GM18517 (cell line): ENCODE measurements at regions not wholly inside any gene's neighbourhood (a gene's known extent, or its start where the extent isn't known, plus 50 kb on each side); places are given as distances from the start of the nearest gene placed in this dataset.

ENCODE experiments used
- ATAC-seq: cut with Tn5 transposase; IDR thresholded peaks from one replicate; pipeline ENCODE4 v1.9.1; 2021; ENCODE audit warnings: mild to moderate bottlenecking, moderate library complexity; ENCODE audit not compliant: unreplicated experiment

DNA sequence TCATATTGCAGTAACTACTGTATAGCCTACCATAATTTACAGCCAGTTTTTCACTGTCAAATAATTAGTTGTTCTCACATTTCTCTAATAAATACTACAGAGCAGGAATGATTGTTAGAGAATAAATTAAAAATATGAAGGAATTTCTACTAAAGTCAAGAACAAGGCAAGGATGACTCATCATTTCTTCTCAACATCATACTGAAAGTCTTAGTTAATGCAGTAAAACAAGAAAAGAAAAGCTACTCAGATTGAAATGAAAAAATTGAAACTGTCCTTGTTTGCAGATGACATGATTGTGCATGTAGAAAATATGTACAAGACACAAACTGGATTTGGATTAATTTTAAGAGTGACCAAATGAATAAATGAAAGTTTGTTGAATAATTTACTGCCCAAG is 608.2 kb downstream of the NSUN3 start:
- ATAC-seq = no peak

DNA sequence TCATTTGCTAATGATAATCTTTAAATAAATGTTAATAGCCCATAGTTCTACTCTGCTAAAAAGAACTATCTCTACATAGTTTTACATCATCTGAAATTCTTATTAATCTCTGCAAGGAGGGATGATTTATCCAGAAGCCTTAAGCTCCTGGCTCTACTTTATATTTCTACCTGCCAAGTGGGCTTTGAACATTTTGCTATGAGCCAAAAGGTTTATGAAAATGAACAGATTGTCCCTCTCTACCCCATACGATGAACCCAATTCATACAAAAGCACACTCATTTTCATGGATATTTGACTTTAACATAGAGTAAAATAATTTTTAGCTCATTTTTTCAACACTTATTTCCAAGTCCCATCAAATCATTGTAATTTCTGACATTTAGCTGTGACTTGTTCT is 611.0 kb downstream of the NSUN3 start:
- ATAC-seq = no peak

DNA sequence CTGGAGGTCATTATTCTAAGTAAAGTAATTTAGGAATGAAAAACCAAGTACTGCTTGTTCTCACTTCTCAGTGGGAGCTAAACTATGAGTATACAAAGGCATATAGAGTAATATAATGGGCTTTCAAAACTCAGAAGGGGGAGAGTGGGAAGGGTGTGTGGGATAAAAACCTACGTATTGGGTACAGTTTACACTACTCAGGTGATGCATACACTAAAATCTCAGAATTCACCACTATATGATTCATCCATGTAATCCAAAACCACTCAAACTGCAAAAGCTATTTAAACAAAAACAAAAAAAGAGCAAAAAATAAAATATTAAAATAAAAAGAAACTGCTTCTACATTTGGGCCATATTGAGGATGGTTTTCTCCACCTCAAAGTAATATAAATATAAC is 623.3 kb downstream of the NSUN3 start:
- no peak for ATAC-seq

DNA sequence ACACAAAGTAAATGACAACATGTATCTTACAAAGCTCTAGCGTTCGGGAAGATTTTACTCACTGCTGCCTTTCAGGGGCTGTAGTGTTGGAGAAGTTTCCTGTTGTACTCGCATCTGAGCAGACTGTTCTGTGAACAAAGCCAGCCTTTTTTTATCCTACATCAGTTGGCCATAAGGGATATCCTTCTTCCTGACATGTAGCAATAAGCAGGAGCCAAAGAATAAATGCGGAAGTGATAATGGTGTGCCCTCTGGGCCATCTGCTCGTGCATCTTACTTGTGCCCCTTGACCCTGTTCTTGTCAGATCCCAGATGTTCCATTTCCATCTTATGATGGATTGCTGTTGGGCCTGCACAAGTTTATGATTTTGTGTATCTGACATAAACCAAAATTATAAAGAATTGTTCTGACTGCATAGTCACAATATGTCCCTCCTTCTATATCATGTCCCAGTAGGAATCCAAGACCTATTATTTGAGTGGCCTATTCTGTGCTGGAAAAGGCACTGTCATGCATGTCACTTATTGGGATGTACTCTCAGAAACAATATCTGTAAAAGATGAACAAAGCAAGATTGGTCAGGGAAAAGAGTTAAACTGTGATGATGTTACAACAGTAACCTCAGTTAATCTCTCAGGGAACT is 631.3 kb downstream of the NSUN3 start:
- no peak for ATAC-seq

DNA sequence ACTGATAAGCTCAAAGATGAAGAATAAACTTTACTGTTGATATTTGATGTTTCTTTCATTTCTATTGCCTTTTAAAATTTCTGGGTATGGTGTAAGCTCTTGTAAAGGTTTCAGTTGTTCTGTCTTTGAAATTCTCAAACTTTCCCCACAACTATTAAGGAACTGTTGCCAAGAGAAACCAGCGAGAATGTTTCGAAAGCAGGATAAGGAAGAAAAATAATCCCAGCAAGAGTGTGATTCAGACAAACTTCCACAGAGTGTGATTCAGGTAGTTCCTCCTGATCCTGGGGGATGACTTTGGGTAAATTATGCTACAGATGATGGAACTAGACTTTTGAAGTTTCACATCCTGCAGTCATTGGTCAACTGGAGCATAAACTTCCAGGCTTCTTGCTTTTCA is 632.0 kb downstream of the NSUN3 start:
- no peak for ATAC-seq

DNA sequence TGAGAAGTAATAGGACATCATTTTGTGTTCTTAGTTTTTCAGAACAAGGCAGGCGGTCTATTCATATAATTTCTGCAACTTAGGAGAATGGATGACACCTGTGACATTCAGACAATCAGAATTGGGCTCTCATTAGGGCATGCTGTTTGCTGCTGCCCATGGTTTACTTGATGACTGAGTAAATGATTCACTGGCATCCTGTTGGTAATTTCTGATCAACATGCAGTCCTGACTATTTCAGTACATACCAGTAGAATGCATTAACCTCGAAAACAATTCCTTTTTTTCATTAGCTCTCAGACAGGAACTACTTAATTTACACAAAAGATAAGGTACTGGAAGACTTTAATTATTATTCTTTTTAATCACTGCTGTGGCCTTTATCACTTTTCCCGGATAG is 641.6 kb downstream of the NSUN3 start:
- ATAC-seq = no peak

DNA sequence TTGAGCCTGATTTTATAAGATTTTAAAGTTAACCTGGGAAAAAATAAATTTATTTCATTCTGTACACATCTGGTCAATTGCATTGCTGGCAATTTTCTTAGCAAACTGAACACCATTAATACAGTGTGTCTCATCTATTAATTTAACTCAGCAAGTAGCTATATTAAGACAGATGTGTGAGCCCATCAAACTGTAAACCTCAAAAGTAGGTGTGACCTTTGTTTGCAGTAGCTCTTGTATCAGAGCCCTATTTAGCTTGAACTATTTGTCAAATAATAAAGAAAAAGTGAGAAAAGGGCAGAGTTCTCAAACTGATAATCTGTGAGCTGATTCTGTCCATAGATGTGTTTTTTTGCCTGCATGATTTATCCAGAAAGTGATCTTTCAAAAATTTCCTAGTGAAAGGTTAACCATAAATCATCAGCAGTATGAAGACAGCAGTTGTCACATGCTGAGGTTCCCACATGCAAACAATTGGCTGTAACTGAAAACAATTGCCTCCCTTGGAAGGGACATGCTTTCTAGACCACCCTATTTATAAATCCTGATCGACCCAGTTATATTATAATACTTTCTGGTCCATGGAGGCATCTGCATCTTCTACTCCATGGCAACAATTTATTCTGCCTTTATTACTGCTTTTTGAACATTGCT is 646.5 kb downstream of the NSUN3 start:
- ATAC-seq = no peak

DNA sequence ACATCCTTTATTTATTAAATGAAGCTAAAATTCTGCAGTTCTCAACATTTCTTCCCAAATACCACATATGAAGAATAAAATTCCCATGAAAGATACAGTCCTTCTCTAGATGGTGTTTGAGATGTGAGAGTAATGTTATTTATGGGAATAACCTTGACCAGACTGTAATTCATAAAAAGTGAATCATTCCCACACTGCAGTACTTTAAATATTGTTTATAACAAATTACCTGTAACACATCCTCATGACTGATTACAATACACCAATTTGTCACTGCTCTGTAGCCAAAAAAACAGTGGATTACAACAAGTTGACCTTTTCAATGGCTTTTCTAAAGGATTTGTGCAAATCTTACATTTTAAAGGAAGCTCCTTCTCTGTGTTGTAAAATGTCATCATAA is 651.3 kb downstream of the NSUN3 start:
- ATAC-seq = no peak

DNA sequence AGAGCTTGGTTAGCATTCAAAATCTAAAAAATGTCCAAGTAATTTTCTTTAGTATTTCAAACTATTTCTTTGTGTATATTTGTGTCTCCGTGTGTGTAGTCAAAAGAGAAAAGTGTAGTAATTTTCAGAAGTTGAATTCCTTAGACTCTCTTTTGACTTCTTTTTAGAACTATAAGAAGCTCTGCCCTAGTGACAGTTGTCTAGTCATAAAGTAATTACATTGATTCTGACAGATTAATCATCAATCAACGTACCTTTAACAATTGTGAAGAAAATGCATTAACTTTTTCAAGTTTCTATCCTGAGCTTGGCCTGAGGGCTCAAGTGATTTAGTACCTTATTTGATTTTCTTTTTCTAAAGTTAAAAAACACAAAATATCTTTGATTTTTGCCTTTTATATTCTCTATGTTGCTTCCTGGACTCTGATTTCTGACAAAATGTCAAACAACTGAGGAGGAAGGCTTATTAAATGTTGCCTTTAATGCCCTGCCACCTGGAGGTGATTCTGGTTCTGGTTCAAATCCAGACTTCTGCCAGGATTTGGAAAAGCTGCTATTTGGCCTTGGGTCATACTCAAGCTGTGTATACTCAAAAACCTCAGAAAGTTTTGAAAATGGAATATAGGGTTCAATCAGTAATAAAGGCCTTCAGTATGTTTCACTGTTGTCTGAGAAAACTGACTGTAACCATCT is 653.6 kb downstream of the NSUN3 start:
- no peak for ATAC-seq

DNA sequence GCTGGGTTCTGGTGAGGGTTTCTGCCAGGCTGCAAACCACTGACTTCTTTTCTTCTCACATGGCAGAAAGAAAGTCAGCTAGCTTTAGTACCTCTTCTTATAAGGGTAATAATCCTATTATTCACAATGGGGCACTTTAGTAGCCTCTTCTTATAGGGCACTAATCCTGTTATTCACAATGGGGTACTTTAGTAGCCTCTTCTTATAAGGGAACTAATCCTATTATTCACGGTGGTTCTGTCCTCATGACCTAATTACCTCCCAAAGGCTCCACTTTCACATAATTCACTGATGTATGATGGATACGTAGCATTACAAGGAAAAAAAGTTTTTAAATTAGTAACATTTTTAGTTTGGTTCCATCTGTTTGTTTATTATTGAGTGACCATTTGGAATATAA is 671.3 kb downstream of the NSUN3 start:
- no peak for ATAC-seq

DNA sequence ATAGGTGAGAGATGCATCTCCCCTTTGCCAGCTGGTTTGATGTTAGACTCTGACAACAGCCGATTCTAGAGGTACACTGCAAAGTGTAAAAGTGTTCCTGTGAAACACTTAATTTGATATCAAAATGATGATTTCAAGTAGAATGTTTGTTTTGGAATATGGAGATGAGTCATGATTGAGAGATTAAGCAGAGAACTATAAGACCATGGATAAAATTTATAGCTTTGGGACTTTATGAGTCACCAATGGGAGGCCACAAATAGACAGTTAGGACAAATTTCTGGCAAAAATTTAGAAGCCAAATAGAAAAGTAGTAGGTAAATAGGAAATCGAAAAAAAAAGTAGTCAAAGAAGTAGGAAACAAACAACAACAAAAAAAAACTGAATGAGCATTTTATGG is 672.5 kb downstream of the NSUN3 start:
- no peak for ATAC-seq

DNA sequence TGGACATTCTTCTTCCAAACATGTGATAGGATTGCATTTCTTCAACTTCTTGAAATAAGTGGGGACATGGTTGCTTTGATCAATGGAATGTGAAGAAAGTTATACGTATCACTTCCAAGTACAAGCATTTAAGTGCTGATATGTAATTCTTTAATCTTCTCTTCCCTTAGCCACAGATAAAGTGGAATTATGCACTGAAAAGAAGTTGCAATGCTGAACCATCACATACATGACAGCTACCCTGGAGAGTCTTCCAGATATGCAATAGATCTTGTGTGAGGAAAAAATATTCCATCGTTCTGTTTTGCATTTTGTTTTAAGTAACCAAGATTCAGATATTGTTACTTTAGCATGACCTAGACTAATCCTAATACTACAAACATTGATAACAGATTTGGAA is 674.3 kb downstream of the NSUN3 start:
- ATAC-seq = no peak

DNA sequence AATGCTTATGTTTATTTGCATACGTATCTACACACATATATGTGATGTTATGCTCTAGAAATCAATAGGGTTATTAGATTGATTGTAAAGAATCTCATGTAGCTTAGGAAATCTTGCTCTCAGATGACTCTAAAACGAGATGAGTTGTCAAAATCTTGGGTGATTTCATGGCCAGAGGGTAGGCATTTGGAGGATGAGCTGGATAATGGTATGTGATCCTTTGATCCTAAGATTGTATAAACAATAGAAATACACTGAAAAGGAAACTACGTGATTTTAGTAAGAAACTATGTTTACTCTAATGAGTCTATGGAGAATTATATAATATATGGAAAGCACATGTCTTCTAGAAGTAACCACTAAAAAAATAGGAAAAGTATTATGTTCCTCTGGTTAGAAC is 676.6 kb downstream of the NSUN3 start:
- no peak for ATAC-seq

DNA sequence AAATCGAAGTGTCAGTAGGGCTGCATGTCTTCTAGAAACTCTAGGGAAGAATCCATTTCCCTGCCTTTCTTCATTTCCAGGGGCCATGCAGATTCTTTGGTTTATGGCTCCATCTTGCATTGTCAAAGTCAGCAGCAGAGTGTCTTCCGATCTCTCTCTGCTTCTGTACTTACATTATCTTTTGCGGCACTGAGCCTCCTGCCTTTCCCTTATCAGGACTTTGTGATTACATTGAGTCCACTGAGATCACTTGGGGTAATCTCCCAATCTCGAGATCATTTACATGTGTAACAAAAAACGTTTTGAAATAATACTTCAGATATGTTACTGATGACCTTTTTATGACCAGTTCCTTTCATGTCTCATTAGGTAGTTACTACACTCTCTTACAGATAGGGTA is 695.9 kb downstream of the NSUN3 start:
- no peak for ATAC-seq

DNA sequence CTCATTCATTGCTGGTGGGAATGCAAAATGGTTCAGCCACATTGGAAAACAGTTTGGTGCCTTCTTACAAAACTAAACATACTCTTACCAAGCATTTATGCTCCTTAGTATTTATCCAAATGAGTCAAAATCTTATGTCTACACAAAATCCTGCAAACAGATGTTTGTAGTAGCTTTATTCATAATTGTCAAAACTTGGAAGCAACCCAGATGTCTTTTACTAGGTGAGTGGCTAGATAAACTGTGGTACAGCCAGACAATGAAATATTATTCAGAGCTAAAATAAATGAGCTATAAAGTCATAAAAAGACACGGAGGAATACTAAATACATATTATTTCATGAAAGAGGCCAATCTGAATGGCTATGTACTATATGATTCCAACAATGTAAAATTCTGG is 709.5 kb downstream of the NSUN3 start:
- ATAC-seq = no peak

DNA sequence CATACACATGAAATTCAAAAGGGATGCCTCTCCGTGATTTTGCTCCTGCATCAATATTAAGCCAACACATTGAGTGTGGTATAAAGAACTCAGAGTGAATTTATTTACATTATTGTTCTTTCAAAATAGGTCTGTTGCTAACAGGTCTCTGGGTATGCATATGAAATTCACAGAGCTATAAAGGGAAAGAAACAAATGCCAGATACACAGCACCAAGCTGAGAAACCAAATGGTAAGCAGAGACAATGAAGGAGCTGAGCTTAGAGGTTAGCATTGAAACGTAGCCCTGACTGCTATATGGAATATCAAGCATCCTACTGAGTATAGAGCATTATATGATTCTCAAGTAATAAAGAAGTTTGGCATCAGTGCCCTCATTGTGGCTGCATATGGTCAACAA is 712.9 kb downstream of the NSUN3 start:
- ATAC-seq = no peak

DNA sequence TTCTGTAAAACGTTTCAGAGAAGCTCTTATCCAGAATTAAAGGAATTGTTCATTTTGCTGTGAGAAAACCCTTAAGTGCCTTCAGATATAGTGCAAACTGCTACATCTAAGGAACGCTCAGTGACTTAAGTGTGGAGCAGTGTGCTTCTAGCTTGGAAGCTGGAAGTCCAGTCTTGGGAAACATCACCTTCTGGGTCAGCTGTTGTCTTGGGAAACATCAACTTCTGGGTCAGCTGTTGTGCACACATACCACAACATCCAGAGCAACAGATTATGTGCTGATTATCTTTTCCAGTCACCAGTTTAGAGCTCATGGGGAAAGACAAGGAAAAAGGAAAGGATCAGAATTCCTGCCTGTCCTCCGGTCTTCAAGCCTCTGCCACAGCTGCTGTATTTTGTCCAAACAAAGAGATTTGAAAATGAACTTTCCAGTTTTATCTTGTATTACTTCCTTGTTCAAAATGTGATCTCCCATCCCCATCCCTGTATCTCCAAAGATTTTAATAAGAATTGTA is 713.6 kb downstream of the NSUN3 start:
- no peak for ATAC-seq

DNA sequence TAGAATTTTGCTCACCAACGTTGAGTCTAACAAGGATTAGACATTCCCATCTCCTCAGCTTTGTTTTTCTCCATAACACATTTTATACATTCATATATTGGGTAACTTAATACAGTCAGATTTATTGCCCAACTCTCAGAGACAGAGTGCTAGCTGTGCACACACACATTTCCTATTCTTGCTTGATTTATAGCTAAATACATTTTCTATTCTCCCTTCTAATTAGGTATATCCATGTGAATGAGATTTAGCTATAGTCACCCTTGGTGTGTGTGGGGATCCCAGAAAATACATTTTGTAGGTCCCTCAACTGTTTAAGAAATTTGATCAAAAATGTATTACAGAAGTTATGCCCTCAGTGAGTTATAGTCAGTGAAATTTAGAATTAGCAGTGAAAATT is 715.4 kb downstream of the NSUN3 start:
- ATAC-seq = no peak

DNA sequence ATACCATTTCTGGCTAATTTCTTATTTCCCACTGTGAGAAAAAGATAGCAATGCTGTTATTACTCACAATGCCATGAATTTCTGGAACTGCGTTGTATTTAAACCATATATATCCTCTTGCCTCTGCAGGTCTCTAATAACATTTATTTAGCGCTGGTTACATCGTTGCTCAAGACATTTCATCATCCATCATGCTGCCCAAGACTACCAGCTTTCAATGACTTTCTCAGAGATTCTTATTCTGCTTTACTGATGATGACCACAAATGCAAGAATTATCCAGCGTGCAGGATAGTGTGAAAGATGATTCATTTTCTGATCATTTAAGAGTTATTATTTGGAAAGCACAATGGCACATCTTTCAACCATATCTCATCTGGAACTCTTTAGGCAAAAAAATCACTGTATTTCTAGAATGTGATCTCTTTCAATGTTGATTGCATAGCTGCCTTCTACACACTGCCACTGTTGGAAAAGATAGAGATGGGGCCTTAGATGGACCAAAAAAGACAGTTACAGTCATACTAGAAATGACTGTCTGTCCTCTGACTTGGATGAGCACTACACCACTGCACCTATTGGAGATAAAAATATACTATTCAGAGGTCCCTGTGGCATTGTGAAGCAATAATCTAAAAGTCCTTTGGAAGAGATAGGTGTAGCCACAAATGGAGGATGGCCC is 716.1 kb downstream of the NSUN3 start:
- ATAC-seq = no peak

DNA sequence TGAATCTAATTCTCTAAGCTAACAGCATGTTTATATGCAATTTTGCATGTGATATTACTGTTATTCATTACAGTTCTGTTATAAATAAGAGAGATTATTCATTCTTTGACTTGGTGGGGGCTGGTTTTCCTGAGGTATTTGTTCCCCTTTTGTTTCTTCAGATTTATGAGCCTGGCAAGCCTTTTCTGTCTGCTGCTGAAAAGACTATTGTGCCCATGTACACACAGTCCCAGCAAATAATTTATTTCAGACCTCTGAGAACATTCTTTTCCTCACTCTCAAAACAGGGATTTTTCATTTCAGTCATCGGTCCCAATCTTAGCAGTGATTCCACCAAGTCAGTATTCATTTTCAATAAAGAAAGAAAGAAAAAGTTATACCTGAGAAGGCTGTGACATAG is 716.8 kb downstream of the NSUN3 start:
- ATAC-seq = no peak

DNA sequence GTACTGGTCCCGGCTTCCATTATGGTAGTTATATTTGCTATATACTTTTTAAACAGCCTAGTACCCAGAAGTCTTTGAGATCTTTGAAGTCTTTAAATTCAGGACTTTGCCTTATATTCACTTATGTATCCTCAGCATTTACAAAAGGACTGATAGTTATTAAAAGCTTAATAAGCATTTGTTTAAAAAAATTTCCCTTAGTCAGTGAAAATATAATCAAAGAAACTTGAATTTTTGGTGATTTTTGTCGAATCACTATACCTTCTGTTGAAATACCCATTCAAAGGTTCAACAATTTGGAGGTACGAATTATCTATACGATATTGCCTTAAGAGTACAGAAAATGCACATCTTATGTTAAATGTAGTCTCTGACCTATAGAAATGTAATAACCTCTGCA is 721.4 kb downstream of the NSUN3 start:
- no peak for ATAC-seq

DNA sequence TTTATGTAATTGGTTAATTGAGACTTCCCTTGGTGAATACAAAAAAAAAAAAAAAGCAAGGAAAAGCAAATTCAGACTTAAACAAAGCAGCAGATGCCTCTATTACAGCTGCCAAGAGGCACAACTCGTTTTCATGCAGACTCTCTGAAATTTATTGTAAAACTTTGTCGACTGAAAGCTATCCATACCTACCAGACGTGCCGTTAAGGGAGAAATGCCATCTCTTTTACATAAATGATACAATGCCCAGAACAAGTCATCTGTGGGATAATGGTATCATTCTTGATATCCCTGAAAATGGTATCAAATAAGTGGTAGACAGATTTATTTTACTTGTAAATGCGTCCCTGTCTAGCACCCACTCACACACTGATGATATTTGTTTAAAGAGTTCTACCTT is 724.2 kb downstream of the NSUN3 start:
- ATAC-seq = no peak
